A673 (cell line): ENCODE measurements at regions not wholly inside any gene's neighbourhood (a gene's known extent, or its start where the extent isn't known, plus 50 kb on each side); places are given as distances from the start of the nearest gene placed in this dataset.

Experiments
- CTCF ChIP-seq: fragments of 300-800, 200-600 bp; sonication (generic); conservative IDR thresholded peaks from 2 replicates; pipeline ENCODE4 v1.5.1; 2017; ENCODE audit warnings: low read depth, mild to moderate bottlenecking, antibody characterized with exemption, low read length, moderate library complexity, mixed read lengths
- EZH2 ChIP-seq: fragments of 200-600 bp; sonication (generic); IDR thresholded peaks from 2 replicates; pipeline ENCODE4 v1.6.1; 2017; ENCODE audit warnings: borderline replicate concordance, low read depth, mild to moderate bottlenecking, mixed read lengths, antibody characterized with exemption, low read length; ENCODE audit not compliant: poor library complexity, severe bottlenecking

DNA sequence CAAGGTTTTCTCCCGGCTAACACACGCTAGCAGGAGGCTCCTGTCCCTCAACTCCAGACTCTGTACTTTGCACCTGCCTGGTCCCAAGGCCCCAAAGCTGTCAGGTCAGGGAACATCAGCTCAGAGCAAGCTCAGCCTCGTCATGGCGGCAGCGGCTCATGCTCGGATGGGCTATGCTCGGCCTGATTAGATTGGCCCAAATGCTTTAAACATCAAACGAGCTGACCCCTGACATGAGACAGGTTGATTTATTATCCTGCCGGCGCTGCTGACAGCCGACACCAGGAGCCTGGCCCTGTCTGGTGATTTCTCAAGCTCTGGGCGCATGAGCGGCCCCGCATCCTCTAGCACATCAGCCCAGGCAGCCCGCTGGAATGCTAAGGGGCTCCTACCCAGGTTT lies 436.4 kb downstream of the EIPR1 start:
- TF ChIP-seq CTCF (no peak), EZH2 (no peak)
